IPS-20b (cell line): ENCODE measurements at regions not wholly inside any gene's neighbourhood (a gene's known extent, or its start where the extent isn't known, plus 50 kb on each side); places are given as distances from the start of the nearest gene placed in this dataset.

ENCODE experiments used
- H3K27ac ChIP-seq: one replicate; pipeline ENCODE4 v1.5.1; 2013; ENCODE audit warnings: low read length
- H3K27me3 ChIP-seq: 2 replicates; pipeline ENCODE4 v1.6.1; 2013; ENCODE audit warnings: mild to moderate bottlenecking, low read length, inconsistent platforms; ENCODE audit not compliant: insufficient read depth
- H3K36me3 ChIP-seq: 2 replicates; pipeline ENCODE4 v1.6.1; 2013; ENCODE audit warnings: low read depth, mild to moderate bottlenecking, inconsistent platforms, low read length, moderate library complexity; ENCODE audit not compliant: insufficient read depth
- H3K4me1 ChIP-seq: 2 replicates; pipeline ENCODE4 v1.6.1; 2013; ENCODE audit warnings: mild to moderate bottlenecking, control low read depth, inconsistent platforms, low read length, moderate library complexity; ENCODE audit not compliant: insufficient read depth
- H3K4me3 ChIP-seq: 2 replicates; pipeline ENCODE4 v1.5.1; 2013; ENCODE audit warnings: mild to moderate bottlenecking, low read length, inconsistent platforms
- H3K9ac ChIP-seq: 2 replicates; pipeline ENCODE4 v1.6.1; 2013; ENCODE audit warnings: low read depth, mild to moderate bottlenecking, inconsistent platforms, low read length, moderate library complexity
- H3K9me3 ChIP-seq: 2 replicates; pipeline ENCODE4 v1.6.1; 2013; ENCODE audit warnings: mild to moderate bottlenecking, low read depth, low read length, inconsistent platforms; ENCODE audit not compliant: insufficient read depth

DNA sequence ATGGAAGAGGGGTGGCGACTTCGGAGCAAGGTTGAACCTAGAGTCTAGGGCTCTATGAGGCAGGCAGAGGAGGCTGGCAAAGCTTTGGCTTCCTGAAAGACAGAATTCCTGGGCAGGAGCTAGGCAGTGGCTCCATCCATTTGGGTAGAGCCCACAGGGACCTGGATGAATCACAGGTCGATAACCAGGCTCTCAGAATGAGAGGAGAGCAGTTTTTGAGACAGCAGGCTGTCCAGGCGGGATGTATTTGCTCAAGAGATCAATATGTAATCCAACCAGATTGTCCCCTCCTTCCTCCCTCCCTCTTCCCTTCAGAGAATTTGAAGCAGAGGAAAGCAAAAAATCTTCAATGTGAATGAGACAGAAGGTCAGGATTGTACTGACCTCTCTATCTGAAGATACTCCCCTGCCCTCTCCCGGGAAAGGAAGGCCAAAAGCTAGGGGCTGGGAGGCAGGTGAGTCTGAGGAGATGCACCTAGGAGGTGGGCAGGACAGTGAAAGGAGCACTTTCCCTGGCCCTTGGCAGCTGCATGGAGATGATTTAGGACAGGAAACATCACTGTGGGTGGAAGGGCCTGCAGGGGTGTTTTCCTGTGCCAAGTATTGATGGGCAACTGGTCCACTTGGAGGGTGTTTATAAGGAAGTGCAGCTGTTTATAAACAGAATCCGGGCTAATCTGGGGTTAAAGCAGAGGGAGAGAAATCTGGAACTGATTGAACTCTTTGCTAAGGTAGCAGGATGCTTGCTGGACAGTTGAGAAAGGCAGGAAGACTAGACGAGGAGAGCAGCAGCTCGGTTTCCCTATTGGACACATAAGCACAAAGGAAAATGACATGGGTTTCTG is 212.4 kb upstream of the LRFN2 start:
- H3K27ac ChIP-seq, result no peak overlapping the region

DNA sequence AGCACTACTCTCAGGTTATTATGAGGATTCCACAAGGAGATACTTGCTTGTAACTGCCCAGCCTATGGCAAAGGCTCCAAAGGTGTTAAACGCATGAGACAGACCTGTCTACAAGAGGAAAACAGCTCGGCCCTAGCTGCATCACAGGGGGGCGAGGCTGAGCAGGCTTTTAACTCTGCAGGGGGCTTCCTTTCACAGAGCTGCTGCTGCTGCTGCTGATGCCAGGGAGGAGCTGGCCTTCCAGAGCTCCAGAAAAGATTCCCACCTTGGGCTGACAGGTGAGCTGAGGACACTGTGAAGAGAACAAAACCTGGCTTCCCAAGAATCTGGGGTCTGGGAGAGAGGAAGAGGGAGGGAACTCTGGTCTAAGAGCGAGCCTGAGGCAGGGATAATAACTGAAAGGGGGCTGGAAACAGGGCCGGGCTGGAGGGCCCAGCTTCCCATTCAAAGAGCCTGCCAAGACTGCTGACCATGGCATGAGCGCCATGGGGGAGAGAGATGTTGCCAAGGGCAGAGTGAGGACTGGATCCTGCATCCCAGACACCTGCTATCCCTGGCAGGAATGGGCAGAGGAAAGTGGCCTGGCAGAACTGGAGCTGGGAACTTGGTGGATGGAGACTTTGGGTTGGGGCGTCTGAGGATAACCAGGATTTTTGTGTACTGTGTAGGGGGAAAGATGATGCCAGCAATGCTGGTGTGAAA is 211.1 kb upstream of the LRFN2 start:
- 0 out of 2 replicates have a peak, but pooled peaks cover 11% of the 10 kb centered on the region for H3K27me3 ChIP-seq
- H3K9me3 ChIP-seq, result no peaks in the 10 kb centered on the region
- no peak overlapping the region for H3K4me3 ChIP-seq
- H3K27ac ChIP-seq, result no peak overlapping the region
- peaks cover 2% of the 10 kb centered on the region; the same call in 1 of the 2 replicates for H3K4me1 ChIP-seq
- no peaks in the 10 kb centered on the region for H3K36me3 ChIP-seq
- H3K9ac ChIP-seq, result no peak overlapping the region

More for the DNA sequence above, 212.4 kb upstream of the LRFN2 start:
- Histone ChIP-seq H3K9ac (no peak overlapping the region), H3K9me3 (no peaks in the 10 kb centered on the region), H3K36me3 (no peaks in the 10 kb centered on the region), H3K27me3 (0 out of 2 replicates have a peak, but pooled peaks cover 11% of the 10 kb centered on the region), H3K4me1 (peaks cover 2% of the 10 kb centered on the region; the same call in 1 of the 2 replicates), H3K4me3 (no peak overlapping the region)

DNA sequence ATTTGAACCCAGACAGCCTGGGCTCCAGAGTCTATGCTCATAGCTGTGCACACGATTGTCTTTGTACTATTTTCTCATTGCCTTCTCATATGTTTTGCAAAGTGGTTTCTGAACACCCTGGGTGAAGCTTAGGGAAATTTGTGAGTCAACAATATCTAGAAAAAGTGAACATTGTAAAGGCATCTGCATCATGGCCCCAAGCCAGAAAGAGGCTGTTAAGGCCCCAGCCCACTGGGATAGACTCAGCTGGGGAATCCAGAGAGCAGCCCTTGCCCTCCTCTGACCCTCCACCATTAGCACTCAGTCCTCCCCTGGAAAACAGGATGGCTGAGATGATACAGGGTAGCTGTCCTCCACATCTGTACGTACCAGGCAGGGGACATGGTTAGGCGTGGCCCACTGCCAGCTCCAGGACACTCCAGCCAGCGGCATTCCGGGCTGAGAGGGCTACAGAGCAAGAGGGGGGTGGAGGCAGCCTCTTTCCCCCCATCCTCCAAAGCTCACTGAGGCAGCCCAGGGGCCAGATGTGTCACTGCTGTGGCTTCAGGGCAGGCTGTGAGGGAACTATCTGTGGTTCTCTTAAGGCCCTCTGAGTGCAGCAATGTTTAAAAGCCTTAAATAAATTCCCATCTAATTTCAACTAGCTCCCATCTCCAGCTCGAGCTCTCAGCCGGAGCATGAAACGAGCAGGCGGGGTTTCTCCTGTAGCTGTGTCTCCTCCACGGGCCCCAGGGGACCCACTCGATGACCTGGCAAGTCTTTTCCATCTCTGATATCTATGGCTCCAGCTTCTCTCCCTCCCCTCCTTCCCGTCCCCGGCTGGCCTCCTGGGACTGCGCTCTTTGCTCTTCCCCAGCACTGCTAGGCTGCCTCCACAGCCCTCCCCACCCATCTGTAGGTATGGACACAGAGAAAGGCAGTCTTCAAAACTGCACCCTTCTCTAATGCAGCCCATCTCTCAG is 209.4 kb upstream of the LRFN2 start:
- no peak overlapping the region for H3K4me3 ChIP-seq
- H3K9ac ChIP-seq, result no peak overlapping the region
- H3K36me3 ChIP-seq, result no peaks in the 10 kb centered on the region
- H3K27me3 ChIP-seq, result 0 out of 2 replicates have a peak, but pooled peaks cover 11% of the 10 kb centered on the region
- no peak overlapping the region for H3K27ac ChIP-seq
- no peaks in the 10 kb centered on the region for H3K9me3 ChIP-seq
- H3K4me1 ChIP-seq, result peaks cover 2% of the 10 kb centered on the region; the same call in 1 of the 2 replicates

DNA sequence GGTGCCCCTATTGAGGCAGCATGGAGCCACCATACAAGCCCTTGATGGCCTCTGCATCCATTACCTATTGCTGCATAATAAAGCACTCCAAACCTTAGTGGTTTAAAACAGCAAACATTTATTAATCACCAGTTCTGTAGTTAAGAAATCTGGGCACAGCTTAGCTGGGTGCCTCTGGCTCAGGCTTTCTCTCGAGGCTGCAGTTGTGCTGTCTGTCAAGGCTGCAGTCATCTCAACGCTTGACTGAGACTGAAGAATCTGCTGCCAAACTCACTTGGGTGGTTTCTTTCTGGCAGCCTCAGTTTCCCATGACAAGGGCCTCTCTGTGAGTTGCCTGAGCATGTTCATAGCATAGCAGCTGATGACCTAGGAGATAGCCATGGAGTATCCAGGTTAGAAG is 207.4 kb upstream of the LRFN2 start:
- no peaks in the 10 kb centered on the region for H3K36me3 ChIP-seq
- peaks cover 2% of the 10 kb centered on the region; the same call in 1 of the 2 replicates for H3K4me1 ChIP-seq
- H3K4me3 ChIP-seq, result no peak overlapping the region
- H3K9me3 ChIP-seq, result no peaks in the 10 kb centered on the region
- 0 out of 2 replicates have a peak, but pooled peaks cover 6% of the 10 kb centered on the region for H3K27me3 ChIP-seq
- H3K9ac ChIP-seq, result no peak overlapping the region
- H3K27ac ChIP-seq, result no peak overlapping the region

DNA sequence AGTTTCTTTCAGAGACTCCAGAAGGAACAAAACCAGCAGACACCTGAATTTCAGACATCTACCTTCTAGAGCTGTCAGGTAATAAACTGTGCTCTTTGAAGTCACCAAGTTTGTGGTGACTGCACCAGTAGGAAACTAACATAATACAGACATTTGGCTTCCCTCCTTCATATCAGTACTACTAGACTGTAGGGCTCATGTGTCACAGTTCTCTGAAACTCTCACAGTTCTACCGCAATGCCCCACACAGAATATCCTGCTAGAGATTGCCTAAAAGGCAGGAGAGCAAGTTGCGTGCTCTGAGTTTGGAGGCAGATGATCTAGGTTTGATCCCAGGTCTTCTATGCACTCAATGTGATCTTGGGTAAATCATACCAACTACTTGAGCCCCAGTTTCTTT is 205.0 kb upstream of the LRFN2 start:
- Histone ChIP-seq H3K4me3 (no peak overlapping the region), H3K36me3 (no peaks in the 10 kb centered on the region), H3K27ac (no peak overlapping the region), H3K4me1 (no peaks in the 10 kb centered on the region), H3K9ac (no peak overlapping the region), H3K9me3 (no peaks in the 10 kb centered on the region), H3K27me3 (no peaks in the 10 kb centered on the region)

DNA sequence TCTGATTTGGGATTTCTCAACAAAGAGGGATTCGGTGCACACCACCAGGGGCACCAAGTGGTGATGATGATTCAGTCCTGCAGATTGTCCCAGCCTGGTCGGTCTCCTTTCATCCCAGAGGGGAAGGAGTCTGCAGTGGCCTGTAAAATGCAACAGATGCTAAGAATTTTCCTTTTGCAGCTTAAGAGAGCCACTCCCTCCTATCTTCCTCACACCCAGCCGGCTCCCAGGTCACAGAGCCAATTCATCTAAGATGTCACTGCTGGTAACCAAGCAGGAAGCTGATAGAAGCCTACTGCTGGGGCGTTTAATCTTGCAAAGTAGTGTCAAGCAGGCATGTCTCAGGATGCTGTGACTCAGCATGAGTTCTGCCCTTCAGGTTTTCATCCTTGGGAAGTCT is 203.8 kb upstream of the LRFN2 start:
- Histone ChIP-seq H3K4me1 (no peaks in the 10 kb centered on the region), H3K4me3 (no peak overlapping the region), H3K27ac (no peak overlapping the region), H3K36me3 (no peaks in the 10 kb centered on the region), H3K27me3 (no peaks in the 10 kb centered on the region), H3K9ac (no peak overlapping the region), H3K9me3 (no peaks in the 10 kb centered on the region)

DNA sequence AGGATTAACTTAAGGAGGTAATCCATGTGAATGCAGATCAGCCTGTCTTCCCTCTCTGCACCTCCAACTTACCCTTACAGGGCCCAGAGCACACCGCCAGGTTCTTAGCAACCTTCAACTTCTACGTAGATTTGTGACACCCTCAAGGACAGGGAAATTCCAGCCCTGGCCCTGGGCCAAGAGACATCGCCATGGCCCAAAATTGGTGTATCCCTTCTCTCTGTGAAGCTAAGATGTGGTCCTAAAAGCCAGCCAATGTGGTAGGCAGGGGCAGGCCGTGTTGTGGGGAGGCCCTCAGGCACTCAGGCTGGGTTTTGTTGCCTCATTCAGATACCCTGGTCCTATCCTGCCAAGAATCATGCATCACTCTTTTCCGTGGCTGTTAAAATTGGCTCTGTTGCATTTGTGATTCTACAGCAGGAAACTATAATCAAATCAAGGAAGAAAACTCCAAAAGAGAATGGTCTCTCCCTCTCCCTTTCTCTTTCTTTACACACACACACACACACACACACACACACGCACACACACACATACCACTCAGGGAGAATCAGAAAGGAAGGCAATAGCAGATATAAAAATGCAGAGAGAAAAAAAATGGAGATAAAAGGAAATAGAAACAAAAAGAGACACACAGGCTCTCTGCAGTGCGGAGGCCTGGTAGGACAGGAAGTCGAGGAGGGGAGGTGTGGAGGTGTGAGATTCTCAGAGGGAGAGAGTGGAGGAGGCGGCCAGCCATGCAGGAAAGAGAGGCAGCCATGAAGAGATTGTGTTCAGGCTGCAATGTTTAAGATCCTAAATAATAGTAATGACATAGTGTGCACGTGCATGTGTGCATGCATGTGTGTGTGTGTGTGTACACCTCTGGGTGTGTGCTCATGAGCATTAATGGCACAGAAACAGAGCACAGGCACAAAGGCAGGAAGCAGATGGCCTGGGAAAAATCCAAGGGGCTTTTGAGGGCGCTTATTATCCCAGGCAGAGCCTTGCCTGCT is 201.8 kb upstream of the LRFN2 start:
- Histone ChIP-seq H3K27ac (no peak overlapping the region), H3K9me3 (no peaks in the 10 kb centered on the region), H3K4me3 (no peak overlapping the region), H3K9ac (no peak overlapping the region), H3K4me1 (no peaks in the 10 kb centered on the region), H3K27me3 (no peaks in the 10 kb centered on the region), H3K36me3 (no peaks in the 10 kb centered on the region)

DNA sequence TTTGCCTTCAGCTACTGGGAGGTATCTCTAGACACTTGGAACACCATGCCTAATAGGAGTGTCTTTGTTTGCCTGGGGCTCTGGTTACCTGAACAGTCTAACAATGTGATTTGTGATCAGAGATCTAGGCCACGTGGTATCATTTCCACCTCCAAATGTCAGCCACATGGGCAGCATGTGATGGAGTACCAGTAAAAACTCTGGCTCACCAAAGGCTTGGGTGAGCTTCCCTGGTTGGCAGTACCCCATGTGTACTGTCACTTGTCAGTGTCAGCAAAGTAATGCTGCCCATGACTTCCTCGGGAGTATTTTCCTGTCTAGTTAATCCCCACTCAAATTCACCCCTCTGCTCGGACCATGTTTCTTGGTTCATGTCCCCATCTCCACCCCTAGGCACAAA is 195.2 kb upstream of the LRFN2 start:
- H3K9me3 ChIP-seq, result no peaks in the 10 kb centered on the region
- H3K27me3 ChIP-seq, result no peaks in the 10 kb centered on the region
- H3K27ac ChIP-seq, result no peak overlapping the region
- no peak overlapping the region for H3K4me3 ChIP-seq
- no peaks in the 10 kb centered on the region for H3K4me1 ChIP-seq
- H3K36me3 ChIP-seq, result no peaks in the 10 kb centered on the region
- no peak overlapping the region for H3K9ac ChIP-seq

DNA sequence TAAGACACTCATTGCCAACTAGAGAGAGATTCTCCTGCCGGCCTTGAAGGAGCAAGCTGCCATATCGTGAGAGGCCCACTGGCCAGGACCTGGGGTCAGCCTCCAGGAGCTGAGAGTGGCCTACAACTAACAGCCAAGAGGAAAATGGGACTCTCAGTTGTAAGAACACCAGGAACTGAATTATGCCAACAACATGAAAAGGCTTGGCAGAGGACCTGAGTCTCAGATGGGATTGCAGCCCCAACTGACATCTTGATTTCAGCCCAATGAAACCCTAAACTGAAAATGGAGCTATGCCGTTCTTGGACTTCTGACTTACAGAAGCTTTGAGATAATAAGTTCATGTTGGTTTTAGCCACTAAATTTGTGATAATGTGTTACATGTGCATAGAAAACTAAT is 193.5 kb upstream of the LRFN2 start:
- H3K4me3 ChIP-seq, result no peak overlapping the region
- H3K9ac ChIP-seq, result no peak overlapping the region
- H3K36me3 ChIP-seq, result no peaks in the 10 kb centered on the region
- H3K4me1 ChIP-seq, result no peaks in the 10 kb centered on the region
- H3K27me3 ChIP-seq, result no peaks in the 10 kb centered on the region
- no peak overlapping the region for H3K27ac ChIP-seq
- H3K9me3 ChIP-seq, result no peaks in the 10 kb centered on the region

DNA sequence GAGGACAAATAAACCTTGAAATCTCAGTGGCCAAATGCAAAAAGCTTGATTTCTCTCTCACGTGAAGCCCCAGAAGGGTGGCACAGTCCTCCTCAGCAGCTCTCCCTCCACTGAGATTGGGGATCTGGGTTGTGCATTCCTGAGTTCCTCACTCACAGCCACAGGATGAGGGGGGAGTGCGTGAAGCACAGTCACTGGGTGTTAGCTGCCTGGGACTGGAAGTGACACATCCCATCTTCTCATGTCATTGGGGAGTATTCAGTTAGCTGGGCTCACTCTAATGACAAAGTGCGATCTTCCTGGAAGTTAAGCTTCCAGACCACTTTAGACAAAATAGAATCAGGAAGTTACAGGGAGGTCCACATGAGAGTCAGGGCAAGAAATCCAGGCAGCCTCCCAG is 192.2 kb upstream of the LRFN2 start:
- no peak overlapping the region for H3K27ac ChIP-seq
- no peaks in the 10 kb centered on the region for H3K9me3 ChIP-seq
- H3K9ac ChIP-seq, result no peak overlapping the region
- H3K4me1 ChIP-seq, result no peaks in the 10 kb centered on the region
- H3K4me3 ChIP-seq, result no peak overlapping the region
- no peaks in the 10 kb centered on the region for H3K27me3 ChIP-seq
- no peaks in the 10 kb centered on the region for H3K36me3 ChIP-seq
